H1 (cell line): ENCODE measurements at regions not wholly inside any gene's neighbourhood (a gene's known extent, or its start where the extent isn't known, plus 50 kb on each side); places are given as distances from the start of the nearest gene placed in this dataset.

Source experiments
- CTCF ChIA-PET: fragments of 300-600 bp; sonication (Branson Sonifier 250); formaldehyde crosslinking; loops from one replicate; lab custom pipeline; 2021; ENCODE audit not compliant: partially characterized antibody; lab: Charles Lee
- POLR2A ChIA-PET: fragments of 300-600 bp; sonication (Branson Sonifier 250); formaldehyde crosslinking; loops from one replicate; lab custom pipeline; 2021; ENCODE audit warnings: inconsistent platforms; ENCODE audit not compliant: partially characterized antibody; lab: Charles Lee
- DNase-seq, 2 experiments: peaks; one replicate each; pipeline versions ENCODE4 v3.0.0 to v3.0.0-alpha.2; 2010 to 2022; ENCODE audit warnings: low spot score in 2 of 2, low read depth in 1 of 2, mixed read lengths in 1 of 2
- FAIRE-seq: peaks from 2 replicates; lab custom pipeline; 2011; peaks lifted over from hg19 to GRCh38; lab: Jason Lieb, UNC
- H2AFZ ChIP-seq: 2 replicates; pipeline ENCODE4 v1.8.1; 2012; ENCODE audit warnings: low read length, inconsistent platforms
- H2AK5ac ChIP-seq: 2 replicates; pipeline ENCODE4 v1.6.1; 2013; ENCODE audit warnings: low read depth, low read length
- H2BK120ac ChIP-seq: replicated peaks from 2 replicates; pipeline ENCODE3; 2013; ENCODE audit warnings: low read depth, low read length, inconsistent platforms
- H2BK12ac ChIP-seq: 2 replicates; pipeline ENCODE4 v1.6.1; 2013; ENCODE audit warnings: low read depth, low read length
- H2BK15ac ChIP-seq: 2 replicates; pipeline ENCODE4 v1.6.1; 2013; ENCODE audit warnings: low read length
- H2BK20ac ChIP-seq: 2 replicates; pipeline ENCODE4 v1.6.1; 2013; ENCODE audit warnings: low read length
- H2BK5ac ChIP-seq: 2 replicates; pipeline ENCODE4 v1.6.1; 2013; ENCODE audit warnings: low read depth, low read length
- H3K14ac ChIP-seq: 2 replicates; pipeline ENCODE4 v1.6.1; 2013; ENCODE audit warnings: inconsistent platforms; ENCODE audit not compliant: insufficient read length
- H3K18ac ChIP-seq: 2 replicates; pipeline ENCODE4 v1.6.1; 2013; ENCODE audit warnings: low read length; ENCODE audit errors: extremely low read depth
- H3K23ac ChIP-seq: 2 replicates; pipeline ENCODE4 v1.6.1; 2013; ENCODE audit warnings: inconsistent platforms; ENCODE audit not compliant: insufficient read length
- H3K23me2 ChIP-seq: 2 replicates; pipeline ENCODE4 v1.6.1; 2013; ENCODE audit warnings: low read depth, low read length
- H3K27ac ChIP-seq: 2 replicates; pipeline ENCODE4 v1.6.1; 2011; ENCODE audit warnings: low read depth, low read length, inconsistent platforms
- H3K27me3 ChIP-seq, 4 experiments: replicated peaks in 1 of 4; 1 replicate in 1 of 4; 2 replicates in 3 of 4; pipeline versions ENCODE4 v1.6.1 to v1.8.1; 2011 to 2013; ENCODE audit warnings: low read length in 3 of 4, mild to moderate bottlenecking in 3 of 4, inconsistent platforms in 2 of 4, mixed read lengths in 2 of 4, moderate library complexity in 1 of 4; ENCODE audit not compliant: control insufficient read depth in 3 of 4, insufficient read depth in 3 of 4; ENCODE audit errors: extremely low read depth in 1 of 4
- H3K36me3 ChIP-seq, 4 experiments: 2 replicates each; pipeline versions ENCODE4 v1.6.1 to v1.8.1; 2011 to 2013; ENCODE audit warnings: mild to moderate bottlenecking in 4 of 4, low read length in 3 of 4, moderate library complexity in 2 of 4, control low read depth in 1 of 4, inconsistent platforms in 1 of 4; ENCODE audit not compliant: insufficient read depth in 4 of 4, control insufficient read depth in 2 of 4
- H3K4ac ChIP-seq: replicated peaks from 2 replicates; pipeline ENCODE3; 2013; ENCODE audit warnings: low read length, low read depth, mixed read lengths, inconsistent platforms; ENCODE audit not compliant: insufficient read length
- H3K4me1 ChIP-seq, 4 experiments: replicated peaks in 1 of 4; 1 replicate in 1 of 4; 2 replicates in 3 of 4; pipeline versions ENCODE4 v1.6.1 to v1.8.1; 2011 to 2013; ENCODE audit warnings: low read length in 3 of 4, inconsistent platforms in 2 of 4, mixed read lengths in 1 of 4; ENCODE audit not compliant: insufficient read depth in 4 of 4, control insufficient read depth in 3 of 4
- H3K4me2 ChIP-seq, 2 experiments: 2 replicates each; pipeline versions ENCODE4 v1.6.1 to v1.8.1; 2011 to 2013; ENCODE audit warnings: low read depth in 2 of 2, low read length in 2 of 2, control low read depth in 1 of 2, inconsistent platforms in 1 of 2, mild to moderate bottlenecking in 1 of 2; ENCODE audit not compliant: insufficient read depth in 1 of 2
- H3K4me3 ChIP-seq, 4 experiments: fragments of 200-600, 300-600 bp in 1 of 4; sonication (generic), shearing (Covaris generic), sonication (Bioruptor Twin) in 1 of 4; 2 replicates each; pipeline versions ENCODE4 v1.5.1 to v1.8.1; 2011 to 2016; ENCODE audit warnings: low read length in 4 of 4, low read depth in 3 of 4, control low read depth in 2 of 4, inconsistent platforms in 2 of 4, mild to moderate bottlenecking in 2 of 4, mixed read lengths in 1 of 4, moderate library complexity in 1 of 4; ENCODE audit not compliant: insufficient read depth in 2 of 4; ENCODE audit errors: extremely low read depth in 1 of 4
- H3K56ac ChIP-seq: replicated peaks from 2 replicates; pipeline ENCODE3; 2013; ENCODE audit warnings: low read depth, mild to moderate bottlenecking, mixed read lengths, low read length, inconsistent platforms; ENCODE audit not compliant: insufficient read length
- H3K79me1 ChIP-seq: 2 replicates; pipeline ENCODE4 v1.6.1; 2013; ENCODE audit warnings: low read depth, low read length, control low read depth
- H3K79me2 ChIP-seq, 2 experiments: 2 replicates each; pipeline versions ENCODE4 v1.6.1 to v1.8.1; 2012 to 2013; ENCODE audit warnings: low read length in 2 of 2, mild to moderate bottlenecking in 2 of 2, inconsistent platforms in 1 of 2; ENCODE audit not compliant: insufficient read depth in 2 of 2, control insufficient read depth in 1 of 2
- H3K9ac ChIP-seq, 4 experiments: replicated peaks in 1 of 4; 1 replicate in 1 of 4; 2 replicates in 3 of 4; pipeline versions ENCODE4 v1.6.1 to v1.8.1; 2011 to 2013; ENCODE audit warnings: low read depth in 3 of 4, low read length in 3 of 4, control low read depth in 2 of 4, mild to moderate bottlenecking in 2 of 4, moderate library complexity in 2 of 4, inconsistent platforms in 1 of 4; ENCODE audit errors: extremely low read depth in 1 of 4
- H3K9me3 ChIP-seq, 2 experiments: 2 replicates each; pipeline versions ENCODE4 v1.6.1 to v1.8.1; 2012 to 2013; ENCODE audit warnings: mild to moderate bottlenecking in 2 of 2, moderate library complexity in 2 of 2, control low read depth in 1 of 2, inconsistent platforms in 1 of 2, low read depth in 1 of 2, low read length in 1 of 2, mixed read lengths in 1 of 2; ENCODE audit not compliant: insufficient read depth in 2 of 2
- H4K20me1 ChIP-seq, 2 experiments: replicated peaks in 1 of 2; 2 replicates each; pipeline versions ENCODE3 to v1.8.1; 2011 to 2013; ENCODE audit warnings: inconsistent platforms in 2 of 2, low read length in 2 of 2, mild to moderate bottlenecking in 1 of 2; ENCODE audit not compliant: insufficient read depth in 2 of 2, control insufficient read depth in 1 of 2
- H4K5ac ChIP-seq: 2 replicates; pipeline ENCODE4 v1.6.1; 2013; ENCODE audit warnings: low read length, low read depth, mixed read lengths, inconsistent platforms; ENCODE audit not compliant: insufficient read length
- H4K8ac ChIP-seq: 2 replicates; pipeline ENCODE4 v1.8.0; 2013; ENCODE audit warnings: mild to moderate bottlenecking, moderate library complexity, low read length, inconsistent platforms; ENCODE audit not compliant: insufficient read depth; ENCODE audit errors: extremely low read depth
- H4K91ac ChIP-seq: replicated peaks from 2 replicates; pipeline ENCODE3; 2013; ENCODE audit warnings: low read length, mixed read lengths, inconsistent platforms; ENCODE audit not compliant: insufficient read length
- ATF2 ChIP-seq: IDR thresholded peaks from 2 replicates; pipeline ENCODE4 v1.6.1; 2012; ENCODE audit warnings: low read length, inconsistent platforms
- EZH2 ChIP-seq: fragments of 200-600 bp; sonication (generic); IDR thresholded peaks from 2 replicates; pipeline ENCODE4 v1.7.1; 2012; ENCODE audit warnings: low read depth, mild to moderate bottlenecking, moderate library complexity, low read length, inconsistent platforms; ENCODE audit not compliant: severe bottlenecking
- POLR2AphosphoS5 ChIP-seq: IDR thresholded peaks from 2 replicates; pipeline ENCODE4 v1.6.1; 2011; ENCODE audit warnings: low read depth, low read length
- RAD21 ChIP-seq, 2 experiments: IDR thresholded peaks in 1 of 2; conservative IDR thresholded peaks in 1 of 2; 2 replicates each; pipeline ENCODE4 v1.6.1; 2011; ENCODE audit warnings: low read depth in 2 of 2, low read length in 2 of 2, improper control_type of control experiment in 1 of 2, inconsistent platforms in 1 of 2, mild to moderate bottlenecking in 1 of 2, moderate library complexity in 1 of 2
- SAP30 ChIP-seq: fragments of 300-600 bp; sonication (generic); IDR thresholded peaks from 2 replicates; pipeline ENCODE4 v1.7.1; 2012; ENCODE audit warnings: low read length, moderate library complexity, mild to moderate bottlenecking, inconsistent platforms; ENCODE audit not compliant: insufficient read depth, insufficient replicate concordance
- SIN3A ChIP-seq, 2 experiments: IDR thresholded peaks in 1 of 2; conservative IDR thresholded peaks in 1 of 2; 2 replicates each; pipeline ENCODE4 v1.6.1; 2011 to 2012; ENCODE audit warnings: low read length in 2 of 2, improper control_type of control experiment in 1 of 2, low read depth in 1 of 2, mild to moderate bottlenecking in 1 of 2
- SIX5 ChIP-seq: IDR thresholded peaks from 2 replicates; pipeline ENCODE4 v1.6.1; 2011; ENCODE audit warnings: mild to moderate bottlenecking, low read depth, low read length
- TAF7 ChIP-seq: optimal IDR thresholded peaks from 2 replicates; pipeline ENCODE3; 2011; ENCODE audit warnings: low read depth, mild to moderate bottlenecking, inconsistent platforms, low read length, moderate library complexity, borderline replicate concordance
- ZNF274 ChIP-seq: IDR thresholded peaks from 2 replicates; pipeline ENCODE4 v1.7.0; 2012; ENCODE audit warnings: low read length, borderline replicate concordance; ENCODE audit errors: extremely low read depth
- WGBS, 2 experiments: shearing (Covaris generic) in 1 of 2; methylation state at CpG; one replicate each; pipeline versions ENCODE4 v1.1.6 to v1.1.7; 2013 to 2015; ENCODE audit warnings: low lambda C conversion rate in 2 of 2, mixed read lengths in 2 of 2, inconsistent platforms in 1 of 2, low coverage in 1 of 2, missing lambda C conversion rate in 1 of 2; ENCODE audit not compliant: insufficient replicate concordance in 2 of 2, insufficient coverage in 1 of 2, insufficient read length in 1 of 2; ENCODE audit errors: extremely low coverage in 1 of 2, missing lambda C conversion rate in 1 of 2; 5-methylcytosine and 5-hydroxymethylcytosine counted together
- TF ChIP-seq, protein P1 (sequence below): IDR thresholded peaks from 2 replicates; pipeline ENCODE4 v1.6.1; 2011; ENCODE audit warnings: low read depth, mild to moderate bottlenecking, low read length; ENCODE audit not compliant: insufficient read depth

DNA sequence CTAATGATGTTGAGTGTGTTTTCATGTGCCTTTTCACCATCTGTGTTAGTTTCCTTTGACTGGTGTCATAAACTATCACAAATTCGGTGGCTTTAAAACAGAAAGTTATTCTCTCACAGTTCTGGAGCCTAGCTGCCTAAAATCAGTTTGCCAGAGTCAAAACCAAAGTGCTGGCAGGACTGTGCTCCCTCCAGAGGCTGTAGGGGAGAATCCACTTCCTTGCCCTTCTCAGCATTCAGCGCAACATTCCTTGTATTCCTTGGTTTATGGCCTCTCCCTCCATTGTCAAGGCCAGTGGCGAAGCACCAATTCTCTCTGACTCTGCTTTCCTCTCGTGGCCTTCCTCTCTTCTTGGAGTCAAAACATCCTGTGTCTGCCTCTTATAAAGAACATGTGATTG is 174.2 kb upstream of the PDE3A start:
- H3K4me2 ChIP-seq, result no peak overlapping the region
- H2BK5ac ChIP-seq, result no peak overlapping the region
- no peaks in the 10 kb centered on the region for H3K23me2 ChIP-seq
- no peaks in the 10 kb centered on the region for H3K79me2 ChIP-seq
- H3K14ac ChIP-seq, result no peak overlapping the region
- H2BK20ac ChIP-seq, result no peak overlapping the region
- no peak overlapping the region for H3K27ac ChIP-seq
- no peak overlapping the region for H3K9ac ChIP-seq
- H4K8ac ChIP-seq, result no peak overlapping the region
- H3K23ac ChIP-seq, result no peak overlapping the region
- no peak overlapping the region for H2BK12ac ChIP-seq
- H3K18ac ChIP-seq, result no peak overlapping the region
- H3K4ac ChIP-seq, result no peak overlapping the region
- H2AK5ac ChIP-seq, result no peak overlapping the region
- no peaks in the 10 kb centered on the region for H3K9me3 ChIP-seq
- POLR2A ChIA-PET, result no interaction called here
- DNase-seq, result peak in 1 of 2 experiments; percentile 41
- H4K5ac ChIP-seq, result no peak overlapping the region
- H2BK120ac ChIP-seq, result no peak overlapping the region
- peak; percentile 98 for FAIRE-seq
- no peaks in the 10 kb centered on the region for H3K27me3 ChIP-seq
- H2BK15ac ChIP-seq, result no peak overlapping the region
- no peak overlapping the region for H4K91ac ChIP-seq
- no peaks in the 10 kb centered on the region for H3K4me1 ChIP-seq
- CTCF ChIA-PET, result interaction anchor here (1.0 to 1.7 kb wide), 7 partner anchors 10 to 455 kb away, joined by 3 to 6 read pairs (median 3); no protein-coding TSS in a partner anchor
- no peaks in the 10 kb centered on the region for H3K79me1 ChIP-seq
- peak overlapping the region; percentile 86; the same call in 1 of the 2 replicates for H2AFZ ChIP-seq
- no peaks in the 10 kb centered on the region for H3K36me3 ChIP-seq
- no peaks in the 10 kb centered on the region for H4K20me1 ChIP-seq
- WGBS, 2 experiments, result 28% methylated on average over 4 of the region's 4 CpGs; no CpG with 5 or more reads in 1 of the 2 experiments
- H3K4me3 ChIP-seq, result no peak overlapping the region
- no peak overlapping the region for H3K56ac ChIP-seq
- TF ChIP-seq ZNF274, result no peak
- TF ChIP-seq ATF2, result no peak
- no peak for TF ChIP-seq SAP30
- no peak for TF ChIP-seq TAF7
- TF ChIP-seq SIX5, result no peak
- TF ChIP-seq, protein P1, sequence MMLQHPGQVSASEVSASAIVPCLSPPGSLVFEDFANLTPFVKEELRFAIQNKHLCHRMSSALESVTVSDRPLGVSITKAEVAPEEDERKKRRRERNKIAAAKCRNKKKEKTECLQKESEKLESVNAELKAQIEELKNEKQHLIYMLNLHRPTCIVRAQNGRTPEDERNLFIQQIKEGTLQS, result no peak
- TF ChIP-seq EZH2, result no peak
- peak; percentile 79 to 81 for TF ChIP-seq RAD21 (IDR thresholded peaks at IDR 0.05 in 1 of 2, conservative IDR thresholded peaks at IDR 0.05 in 1 of 2; ENCODE audit: low read depth in 2 of 2, low read length in 2 of 2)
- TF ChIP-seq SIN3A (conservative IDR thresholded peaks at IDR 0.05 in 1 of 2, IDR thresholded peaks at IDR 0.05 in 1 of 2; ENCODE audit: low read depth in 1 of 2, low read length in 2 of 2), result no peak
- no peak for TF ChIP-seq POLR2AphosphoS5
